Limb (tissue), 2 donors: ENCODE measurements at regions not wholly inside any gene's neighbourhood (a gene's known extent, or its start where the extent isn't known, plus 50 kb on each side); places are given as distances from the start of the nearest gene placed in this dataset.
A peak's percentile ranks its signal among the peaks of the same experiment; 100 is the strongest.
"Not testable (repeated sequence)": the region's sequence is repeated elsewhere in the genome, so short reads cannot be mapped to it uniquely, and the experiment has no call there.

Source experiments
- DNase-seq, 2 donors: peaks; one replicate each; pipeline ENCODE4 v3.0.0-alpha.2; 2016; ENCODE audit errors: extremely low spot score in 2 of 2

DNA sequence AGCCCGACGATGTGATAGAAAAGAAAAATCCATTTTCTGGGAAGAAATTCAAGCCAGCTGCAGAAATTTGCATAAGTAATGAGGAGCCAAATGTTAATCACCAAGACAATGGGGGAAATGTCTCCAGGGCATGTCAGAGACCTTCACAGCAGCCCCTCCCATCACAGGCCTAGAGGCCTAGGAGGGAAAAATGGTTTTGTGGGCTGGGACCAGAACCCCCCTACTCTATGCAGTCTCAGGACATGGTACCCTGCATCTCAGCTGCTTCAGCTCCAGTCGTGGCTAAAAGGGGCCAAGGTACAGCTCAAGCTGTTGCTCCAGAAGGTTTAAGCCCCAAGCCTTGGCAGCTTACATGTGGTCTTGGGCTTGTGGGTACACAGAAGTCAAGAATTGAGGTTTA, 155.5 kb upstream of the FOXQ1 start:
- DNase-seq = not testable (repeated sequence)

DNA sequence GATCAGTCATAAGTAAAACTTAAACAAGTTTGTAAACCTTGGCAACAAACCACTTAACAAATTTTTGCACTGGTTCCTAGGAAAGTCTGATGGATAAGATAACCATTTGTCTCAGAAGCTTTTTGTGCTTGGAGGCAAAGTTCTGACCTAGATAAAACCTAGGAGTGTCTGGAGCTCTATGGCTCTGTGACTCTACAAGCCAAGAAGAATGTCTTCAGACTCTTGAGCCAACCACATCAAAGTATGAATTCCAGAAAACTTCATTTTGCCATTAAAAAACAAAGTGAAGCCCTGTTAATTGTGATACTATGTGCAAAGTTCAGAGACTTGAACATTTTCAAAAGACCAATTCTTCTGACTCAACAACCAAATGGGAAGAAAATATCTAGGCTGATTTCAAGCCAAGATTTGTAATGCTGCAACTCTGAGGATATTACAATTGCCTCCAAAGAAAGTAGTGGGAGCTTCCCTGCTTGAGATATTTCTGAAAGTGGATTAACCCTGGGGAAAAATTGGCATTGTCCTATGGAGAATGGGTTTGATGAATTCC, 158.1 kb upstream of the FOXQ1 start:
- DNase-seq = no peak

GRCh38 chr6:1146500-1146899, 165.4 kb upstream of the FOXQ1 start:
- no peak for DNase-seq

GRCh38 chr6:1145768-1146218, 166.1 kb upstream of the FOXQ1 start:
- DNase-seq = no peak

DNA sequence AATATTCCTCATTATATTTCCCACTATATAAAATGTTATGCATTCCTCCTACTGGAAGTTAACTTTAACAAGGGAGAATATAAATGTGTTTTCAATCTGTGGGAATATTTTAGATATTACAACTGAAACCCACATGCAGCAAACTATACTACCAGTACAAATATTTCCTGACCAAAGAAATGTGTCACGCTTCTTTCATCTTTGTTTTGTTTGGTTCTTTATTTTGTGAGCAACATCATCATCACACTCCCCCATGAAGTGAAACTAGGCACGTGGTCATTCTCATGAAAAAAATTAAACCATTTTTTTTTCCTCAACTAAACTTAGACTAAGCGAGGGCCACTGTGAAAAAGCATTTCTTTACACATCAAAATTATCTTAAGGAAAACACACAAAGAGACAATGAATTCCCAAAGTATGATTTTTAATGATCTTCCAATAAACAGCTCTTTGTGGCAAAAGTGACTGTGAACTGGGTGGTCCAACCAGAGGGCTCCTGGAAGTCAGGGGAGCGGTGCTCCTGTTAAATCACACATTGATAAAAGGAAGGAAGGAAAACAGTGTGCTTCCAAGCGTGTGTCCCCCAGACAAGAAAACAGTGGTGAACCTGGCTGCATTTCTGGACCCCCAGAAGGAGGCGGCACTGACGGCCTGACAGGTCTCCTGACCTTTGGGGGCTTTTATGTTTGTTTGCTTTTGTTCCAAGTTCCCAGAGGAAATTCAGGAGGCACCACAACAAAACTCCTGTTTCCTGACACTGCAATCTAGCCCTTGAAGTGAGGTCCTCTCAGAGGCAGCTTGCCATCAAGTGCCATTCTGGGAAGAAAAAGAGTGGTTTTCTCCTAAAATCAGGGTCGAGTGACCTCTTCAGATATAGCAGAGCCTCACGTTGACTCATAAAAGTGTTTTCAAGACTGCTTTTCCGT, 166.8 kb upstream of the FOXQ1 start:
- DNase-seq = no peak

DNA sequence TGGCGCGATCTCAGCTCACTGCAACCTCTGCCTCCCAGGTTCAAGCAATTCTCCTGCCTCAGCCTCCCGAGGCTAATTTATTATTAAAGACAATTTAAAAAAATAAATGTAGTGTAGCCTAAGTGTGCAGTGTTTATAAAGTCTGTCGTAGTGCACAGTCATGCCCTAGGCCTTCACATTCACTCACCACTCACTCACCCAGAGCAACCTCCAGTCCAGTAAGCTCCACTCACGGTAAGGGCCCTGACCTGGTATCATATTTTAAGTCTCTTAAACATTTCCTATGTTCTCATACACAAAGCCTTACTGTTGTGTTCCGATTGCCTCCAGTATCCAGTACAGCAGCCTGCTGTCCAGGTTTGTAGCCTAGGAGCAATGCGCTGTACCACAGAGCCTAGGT, 168.2 kb upstream of the FOXQ1 start:
- DNase-seq = no peak

DNA sequence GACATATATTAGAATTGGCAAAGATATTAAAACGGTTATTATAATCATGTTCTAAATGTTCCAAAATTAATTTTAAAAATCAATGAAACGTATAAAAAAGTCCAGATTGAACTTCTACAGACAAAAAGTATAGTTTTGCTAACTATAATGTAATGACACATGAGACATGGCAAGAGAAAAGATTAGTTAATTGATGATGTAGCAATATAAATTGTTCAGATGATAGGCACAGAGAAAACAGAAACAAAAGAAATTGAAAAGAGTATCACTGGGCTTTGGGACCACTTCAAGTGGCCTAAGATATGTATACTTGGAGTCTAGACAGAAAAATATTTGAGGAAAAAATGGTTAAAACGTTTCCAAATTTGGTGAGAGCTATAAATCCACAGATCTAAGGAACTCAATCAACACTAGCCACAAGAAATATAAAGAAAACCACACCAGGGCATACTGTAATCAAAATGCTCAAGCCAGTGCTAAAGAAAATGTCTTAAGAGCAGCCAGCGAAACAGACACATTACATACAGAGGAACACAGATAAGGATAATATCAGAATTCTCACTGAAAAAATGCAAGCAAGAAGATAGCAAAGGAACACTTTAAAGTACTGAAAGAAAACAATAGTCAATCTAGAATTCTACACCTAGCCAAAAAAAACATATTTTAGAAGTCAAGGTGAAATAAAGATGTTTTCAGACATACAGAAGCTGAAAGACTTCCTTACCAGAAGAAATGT, 172.6 kb upstream of the FOXQ1 start:
- no peak for DNase-seq

DNA sequence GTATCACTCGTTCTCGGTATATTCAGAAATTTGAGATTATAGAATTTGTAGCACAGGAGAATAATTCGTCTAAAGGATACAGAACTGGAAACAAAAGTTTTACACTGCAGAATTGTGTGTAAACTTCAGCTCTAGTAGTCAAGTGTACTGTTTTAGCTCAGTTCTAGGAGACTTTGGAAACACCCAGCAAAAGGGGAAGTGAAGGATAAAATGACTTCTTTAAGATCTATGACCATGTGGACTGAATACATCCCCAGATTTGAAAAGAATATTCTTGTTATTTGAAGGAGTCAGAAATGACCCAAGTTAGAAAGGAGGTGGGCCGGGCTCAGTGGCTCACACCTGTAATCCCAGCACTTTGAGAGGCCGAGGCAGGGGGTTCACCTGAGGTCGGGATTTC, 174.0 kb upstream of the FOXQ1 start:
- DNase-seq = no peak

DNA sequence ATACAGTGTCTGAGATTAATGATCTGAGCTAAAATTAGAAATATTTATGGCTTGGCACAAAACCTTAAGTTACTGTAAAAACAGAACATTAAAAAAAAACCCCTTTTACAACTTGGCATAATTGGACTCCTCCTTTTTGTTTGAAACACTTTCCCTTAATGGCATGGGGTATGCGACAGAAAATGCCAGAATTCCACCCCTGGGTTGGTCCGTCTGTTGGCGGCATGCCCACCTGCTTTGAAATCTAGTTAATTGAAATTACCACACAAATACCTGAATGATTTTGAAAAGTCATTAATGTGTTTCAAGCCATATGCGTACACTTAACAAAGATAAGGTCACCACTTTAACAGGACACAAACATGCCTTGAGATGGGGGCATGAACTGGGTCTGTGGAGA, 175.1 kb upstream of the FOXQ1 start:
- no peak for DNase-seq

DNA sequence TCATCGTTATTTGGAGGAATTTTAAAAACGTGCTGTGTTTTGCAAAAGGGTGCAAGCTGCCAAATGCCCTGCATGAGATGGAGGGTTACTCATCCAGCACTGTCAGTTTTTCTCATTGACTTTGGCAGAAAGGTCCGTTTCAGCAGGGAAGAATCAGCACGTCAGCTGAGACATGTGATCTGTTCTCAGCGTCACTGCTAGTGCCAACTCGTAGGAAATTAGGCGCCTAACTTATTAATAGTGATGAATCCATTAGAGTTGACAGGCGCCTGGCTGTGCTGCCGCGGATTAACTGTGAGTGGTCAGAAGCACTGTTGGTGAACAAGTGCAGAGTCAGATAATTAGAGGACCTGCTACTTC, 175.5 kb upstream of the FOXQ1 start:
- no peak for DNase-seq

- no peak for DNase-seq
These were observed 176.0 kb upstream of the FOXQ1 start for GRCh38 chr6:1135726-1136414.

- no peak for DNase-seq
These were observed 180.4 kb upstream of the FOXQ1 start for GRCh38 chr6:1131285-1132079.

GRCh38 chr6:1130709-1131108, 181.2 kb upstream of the FOXQ1 start:
- DNase-seq = no peak

DNA sequence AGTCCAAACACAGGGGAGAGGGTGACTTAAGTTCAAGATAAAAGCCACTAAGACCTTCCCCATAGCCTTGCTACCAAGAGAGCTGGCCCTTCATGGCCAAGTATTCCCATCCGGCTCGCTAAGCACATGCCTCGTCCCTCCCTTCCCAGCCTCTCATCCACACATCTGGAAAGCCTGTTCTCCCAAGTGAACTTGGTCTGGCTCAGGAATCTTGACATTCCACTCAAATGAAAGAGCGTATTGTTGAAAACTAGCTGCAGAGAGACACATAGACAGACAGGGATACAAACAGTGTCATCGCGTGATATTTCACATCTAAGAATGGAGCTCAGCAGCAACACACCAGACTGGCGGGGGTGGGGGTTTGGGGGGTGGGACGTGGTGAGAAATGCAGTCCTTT, 182.8 kb upstream of the FOXQ1 start:
- DNase-seq = peak; percentile 47 to 67

DNA sequence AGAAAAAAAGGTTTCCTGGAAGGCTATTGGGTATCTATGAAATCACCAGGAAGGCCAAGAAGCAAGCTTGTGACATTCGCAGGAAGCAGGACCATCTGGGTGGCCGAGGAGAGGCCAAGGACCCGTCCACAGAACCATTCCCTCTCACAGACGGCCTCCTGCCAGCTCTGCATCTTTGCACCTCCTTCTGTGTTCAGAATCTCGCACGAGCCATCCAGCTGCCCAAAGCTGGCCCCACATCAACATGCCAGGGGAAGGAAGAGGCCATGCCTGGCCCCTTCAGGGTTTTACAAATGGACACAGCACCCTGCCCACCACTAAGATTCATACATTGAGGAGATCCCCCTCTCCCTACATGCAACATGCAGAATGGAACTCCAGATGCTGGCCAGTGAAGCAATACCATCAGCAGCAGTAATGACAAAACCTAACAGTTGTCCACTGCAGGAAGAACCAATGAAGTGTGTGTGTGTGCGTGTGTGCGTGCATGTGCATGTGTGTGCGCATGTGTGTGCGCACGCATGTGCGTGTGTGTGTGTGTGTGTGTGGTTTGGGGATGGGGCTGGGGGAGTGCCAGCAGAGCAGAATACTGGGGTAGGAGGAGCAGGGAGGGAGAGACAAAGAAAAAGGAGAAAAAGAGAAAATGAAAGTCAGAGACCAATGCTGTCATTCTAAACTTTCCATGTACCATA, 184.2 kb upstream of the FOXQ1 start:
- DNase-seq = no peak

- DNase-seq = no peak
These were observed 184.8 kb upstream of the FOXQ1 start for GRCh38 chr6:1127129-1127528.

- DNase-seq = no peak
These were observed 185.9 kb upstream of the FOXQ1 start for GRCh38 chr6:1126036-1126435.

DNA sequence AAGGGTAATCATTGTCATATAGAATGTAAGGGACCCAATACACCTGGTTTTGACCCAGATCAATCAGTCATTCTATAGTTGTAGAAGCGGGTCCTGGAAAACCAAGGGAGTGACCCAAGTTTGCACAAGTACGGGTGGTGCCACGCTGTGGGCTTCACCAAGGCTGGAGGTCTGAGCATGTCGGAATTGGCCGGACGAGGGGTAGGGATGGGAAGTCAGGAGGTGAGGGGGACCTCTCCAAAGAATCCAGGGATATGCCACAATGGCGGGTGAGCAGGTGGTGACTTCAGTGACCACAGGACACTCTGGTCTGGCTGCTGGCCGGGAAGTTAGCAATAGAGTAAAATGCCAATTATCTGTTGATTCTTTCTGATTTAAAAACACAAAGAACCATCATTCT, 186.6 kb upstream of the FOXQ1 start:
- no peak for DNase-seq

DNA sequence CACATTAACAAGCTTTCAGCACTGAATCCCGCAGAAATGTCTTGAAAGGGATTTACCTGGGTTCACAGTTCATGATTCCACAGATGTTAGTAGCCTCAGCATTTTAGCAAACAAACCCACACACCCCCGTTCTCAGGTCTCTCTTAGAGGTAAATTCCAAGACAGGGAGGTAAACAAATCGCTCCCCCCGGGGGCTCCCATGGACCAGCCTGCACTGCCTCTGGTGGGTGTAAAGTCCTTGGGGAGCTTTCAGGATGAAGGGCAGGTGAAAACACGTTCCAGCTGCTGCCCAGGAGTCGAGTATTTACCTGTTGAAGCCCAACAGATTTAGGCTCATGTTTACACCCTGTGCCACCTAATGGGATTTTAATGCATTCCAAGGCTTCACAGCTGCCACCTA, 187.0 kb upstream of the FOXQ1 start:
- no peak for DNase-seq
